Tibial artery (tissue), 4 donors: ENCODE measurements at regions not wholly inside any gene's neighbourhood (a gene's known extent, or its start where the extent isn't known, plus 50 kb on each side); places are given as distances from the start of the nearest gene placed in this dataset.

Source experiments
- DNase-seq, 2 donors: peaks; one replicate each; pipeline ENCODE4 v3.0.0-alpha.2; 2019
- H3K27ac ChIP-seq, 2 donors: fragments of 200-600 bp; sonication (generic) in 1 of 2; 1 replicate in 1 of 2; 2 replicates in 1 of 2; pipeline ENCODE4 v1.5.1; 2018 to 2019; ENCODE audit warnings: mild to moderate bottlenecking in 1 of 2
- H3K27me3 ChIP-seq, 2 donors: fragments of 200-600 bp; sonication (generic) in 1 of 2; one replicate each; pipeline versions ENCODE4 v1.5.1 to v1.6.0; 2016 to 2019
- H3K36me3 ChIP-seq, 3 donors: fragments of 200-600 bp; sonication (generic) in 2 of 3; one replicate each; pipeline ENCODE4 v1.5.1; 2016 to 2019; ENCODE audit warnings: mild to moderate bottlenecking in 2 of 3
- H3K4me1 ChIP-seq, 4 donors: fragments of 200-600 bp; sonication (generic) in 2 of 4; 1 replicate in 3 of 4; 2 replicates in 1 of 4; pipeline ENCODE4 v1.5.1; 2016 to 2019
- H3K4me3 ChIP-seq, 2 donors: fragments of 200-600 bp; sonication (generic) in 1 of 2; 1 replicate in 1 of 2; 2 replicates in 1 of 2; pipeline ENCODE4 v1.5.1; 2018 to 2019; ENCODE audit warnings: mild to moderate bottlenecking in 2 of 2
- H3K9me3 ChIP-seq, 3 donors: fragments of 200-600 bp; sonication (generic) in 1 of 3; one replicate each; pipeline ENCODE4 v1.5.1; 2016 to 2019
- CTCF ChIP-seq, 2 experiments: fragments of 200-600 bp in 1 of 2; fragments of 450-650 bp in 1 of 2; IDR thresholded peaks; one replicate each; pipeline ENCODE4 v1.5.1; 2017 to 2019; ENCODE audit warnings: antibody characterized with exemption in 2 of 2, mild to moderate bottlenecking in 1 of 2, moderate library complexity in 1 of 2
- intact Hi-C: fragments of 100-400 bp; cut with DNase I; formaldehyde crosslinking; loops from one replicate; pipeline ENCODE4 v1.15.0; 2023; ENCODE audit warnings: low total_unique reads

- DNase-seq: no peak
- H3K4me3 ChIP-seq: no peak overlapping the region
- no peaks in the 10 kb centered on the region for H3K36me3 ChIP-seq
- TF ChIP-seq CTCF (IDR thresholded peaks at IDR 0.05): no peak
- H3K27me3 ChIP-seq: no peaks in the 10 kb centered on the region
- no peak overlapping the region for H3K27ac ChIP-seq
- no peaks in the 10 kb centered on the region for H3K4me1 ChIP-seq
- intact Hi-C loops: no loop called here
- no peaks in the 10 kb centered on the region for H3K9me3 ChIP-seq
Observed at GRCh38 chr12:29082522-29082921, 66.6 kb upstream of the FAR2 start.

GRCh38 chr12:29086325-29087271 is 62.5 kb upstream of the FAR2 start:
- Histone ChIP-seq H3K36me3 (no peaks in the 10 kb centered on the region), H3K9me3 (no peaks in the 10 kb centered on the region), H3K4me3 (no peak overlapping the region), H3K27me3 (no peaks in the 10 kb centered on the region), H3K27ac (no peak overlapping the region), H3K4me1 (no peaks in the 10 kb centered on the region)
- TF ChIP-seq CTCF (IDR thresholded peaks at IDR 0.05): no peak
- intact Hi-C loops: no loop called here
- DNase-seq: no peak

- no peak for TF ChIP-seq CTCF (IDR thresholded peaks at IDR 0.05)
- Histone ChIP-seq H3K36me3 (no peaks in the 10 kb centered on the region), H3K4me1 (no peaks in the 10 kb centered on the region), H3K9me3 (peaks cover 0 to 8% (median 0%) of the 10 kb centered on the region in 3 donors), H3K27ac (no peak overlapping the region), H3K4me3 (no peak overlapping the region), H3K27me3 (no peaks in the 10 kb centered on the region)
- intact Hi-C loops: no loop called here
- DNase-seq: no peak
Observed at GRCh38 chr12:29088611-29089219, 60.4 kb upstream of the FAR2 start.
